IPS-18c (cell line): ENCODE measurements at regions not wholly inside any gene's neighbourhood (a gene's known extent, or its start where the extent isn't known, plus 50 kb on each side); places are given as distances from the start of the nearest gene placed in this dataset.

Source experiments
- H3K4me3 ChIP-seq: 2 replicates; pipeline ENCODE4 v1.7.0; 2013; ENCODE audit warnings: low read depth, mild to moderate bottlenecking, low read length, moderate library complexity; ENCODE audit not compliant: insufficient read depth
- H3K9me3 ChIP-seq: one replicate; pipeline ENCODE4 v1.6.1; 2013; ENCODE audit warnings: mild to moderate bottlenecking, low read length, moderate library complexity; ENCODE audit not compliant: control insufficient read depth, insufficient read depth

DNA sequence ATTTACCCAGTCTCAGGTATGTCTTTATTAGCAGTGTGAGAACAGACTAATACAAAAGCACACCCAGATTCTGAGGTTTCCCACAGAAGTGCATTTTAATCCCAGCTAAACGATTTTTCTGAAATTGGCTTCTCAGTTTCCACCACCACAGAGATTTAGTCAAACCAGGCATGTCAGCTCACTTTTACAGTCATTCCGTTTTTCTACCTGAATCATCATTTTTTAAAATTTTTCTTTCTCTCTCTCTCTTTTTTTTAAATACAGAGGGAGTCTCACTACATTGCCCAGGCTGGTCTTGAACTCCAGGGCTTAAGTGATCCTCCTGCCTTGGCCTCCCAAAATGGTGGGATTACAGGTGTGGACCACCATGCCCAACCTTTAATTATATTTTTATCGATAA lies 389.1 kb downstream of the HAPSTR1 start:
- Histone ChIP-seq H3K9me3 (no peaks in the 10 kb centered on the region), H3K4me3 (no peak overlapping the region)

DNA sequence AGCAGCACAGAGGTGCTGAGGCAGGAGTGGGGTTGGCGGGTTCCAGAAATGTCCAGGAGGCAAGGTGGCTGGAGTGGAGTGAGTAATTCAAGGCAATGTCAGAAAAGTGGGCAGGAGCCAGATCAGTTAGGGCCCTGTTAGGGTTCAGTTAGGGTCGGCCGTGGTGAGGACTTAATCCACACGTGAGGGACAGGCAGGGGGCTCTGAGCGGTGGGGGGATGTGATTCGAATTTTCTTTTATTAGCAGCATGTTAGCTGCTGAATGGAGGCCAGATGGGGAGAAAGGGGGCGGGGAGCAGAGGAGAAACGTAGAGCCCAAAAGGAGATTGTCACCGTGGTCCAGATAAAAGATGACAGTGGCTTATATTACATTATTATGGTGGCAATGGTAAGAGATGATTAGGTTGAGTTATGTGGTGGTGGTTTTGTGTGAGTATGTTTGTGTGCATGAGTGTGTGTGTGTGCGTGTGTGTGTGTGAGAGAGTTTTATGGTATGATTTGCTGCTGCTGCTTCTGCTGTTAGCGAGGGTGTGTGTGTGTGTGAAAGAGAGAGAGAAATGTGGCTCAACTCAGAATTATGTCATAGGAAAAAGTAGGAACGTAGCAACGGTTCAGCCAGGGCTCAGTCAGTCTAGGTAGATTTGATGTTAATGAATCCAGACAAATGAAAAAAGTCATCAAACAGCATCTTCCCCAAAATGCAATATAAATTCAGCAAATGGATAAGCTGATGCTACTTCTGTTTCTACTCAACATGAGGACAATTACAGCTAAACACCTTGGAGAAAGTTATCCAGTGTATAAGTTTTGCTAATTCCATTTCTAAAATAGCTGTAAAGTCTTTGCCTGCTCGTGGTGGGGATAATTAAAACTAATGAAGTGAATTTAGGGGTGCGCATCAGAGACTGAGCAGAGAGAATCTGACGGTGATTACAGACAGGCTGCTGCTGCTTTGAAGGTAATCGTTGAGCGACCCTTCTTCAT lies 390.6 kb downstream of the HAPSTR1 start:
- H3K9me3 ChIP-seq: no peaks in the 10 kb centered on the region
- H3K4me3 ChIP-seq: no peak overlapping the region

DNA sequence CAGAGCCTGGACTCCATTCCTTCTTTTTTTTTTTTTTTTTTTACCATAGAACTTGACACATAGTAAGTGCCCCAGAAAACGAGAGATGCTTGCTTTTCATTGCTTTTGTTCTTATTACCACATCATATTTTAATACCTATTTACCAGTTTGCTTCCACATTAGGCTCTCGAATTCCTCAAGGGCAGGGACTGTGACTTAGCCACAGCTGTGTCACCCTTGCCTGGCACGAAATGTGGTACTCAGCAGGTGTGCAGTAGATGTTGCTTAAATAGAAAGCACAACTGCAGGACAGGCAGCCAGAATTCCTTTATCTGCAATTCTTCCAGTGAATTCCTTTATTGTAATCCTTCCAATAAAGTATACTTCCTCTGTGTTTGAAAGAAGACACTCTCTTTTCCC lies 393.0 kb downstream of the HAPSTR1 start:
- no peaks in the 10 kb centered on the region for H3K9me3 ChIP-seq
- H3K4me3 ChIP-seq: no peak overlapping the region

DNA sequence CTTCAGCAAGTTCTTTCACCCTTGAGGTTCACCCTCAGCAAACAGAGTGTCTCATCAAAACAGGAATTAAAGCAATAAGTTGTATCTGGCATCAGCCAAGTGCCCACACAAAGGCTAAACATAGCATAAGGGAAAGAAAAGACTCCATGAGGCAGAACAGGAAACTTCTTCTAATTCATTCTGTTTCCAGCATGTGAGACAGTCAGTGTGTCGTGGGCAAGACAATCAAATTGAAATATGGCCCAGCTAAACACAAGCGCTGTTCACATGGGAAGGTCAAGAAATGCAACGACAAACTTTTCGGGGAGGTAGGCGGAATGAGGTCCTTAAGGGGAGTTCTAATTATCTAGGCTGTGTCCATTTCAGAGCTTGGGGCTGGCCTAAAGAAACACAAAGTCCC lies 393.4 kb downstream of the HAPSTR1 start:
- no peaks in the 10 kb centered on the region for H3K9me3 ChIP-seq
- no peak overlapping the region for H3K4me3 ChIP-seq

DNA sequence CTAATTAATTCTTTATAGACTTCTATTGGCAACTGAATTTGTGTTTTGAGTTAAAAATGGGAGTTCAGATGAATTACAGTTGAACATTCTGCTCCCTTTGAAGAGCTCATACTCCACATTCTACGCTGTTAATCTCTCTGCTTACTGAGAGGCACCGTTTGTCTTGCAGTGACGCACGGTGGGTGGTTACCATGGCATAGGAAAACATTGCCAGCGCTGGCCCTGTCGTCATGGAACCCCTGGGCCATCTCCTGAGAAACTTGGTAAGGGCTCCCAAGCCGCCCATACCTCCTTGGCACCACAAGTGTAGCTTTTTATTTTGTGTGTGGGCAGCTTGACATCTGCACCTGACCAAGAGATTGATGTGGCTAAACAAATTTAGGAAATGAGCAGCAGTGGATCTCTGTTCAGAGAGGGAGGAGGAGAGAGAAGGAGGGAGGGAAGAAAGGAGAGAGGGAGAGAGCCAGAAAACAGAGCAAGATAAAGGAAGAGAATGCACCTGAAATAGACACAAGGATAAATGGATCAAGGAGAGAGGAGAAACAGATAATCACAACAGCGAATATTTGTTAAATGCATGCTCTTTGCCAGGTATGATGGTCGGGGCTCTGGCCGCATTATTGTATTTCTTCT lies 398.5 kb downstream of the HAPSTR1 start:
- Histone ChIP-seq H3K4me3 (no peak overlapping the region), H3K9me3 (no peaks in the 10 kb centered on the region)

DNA sequence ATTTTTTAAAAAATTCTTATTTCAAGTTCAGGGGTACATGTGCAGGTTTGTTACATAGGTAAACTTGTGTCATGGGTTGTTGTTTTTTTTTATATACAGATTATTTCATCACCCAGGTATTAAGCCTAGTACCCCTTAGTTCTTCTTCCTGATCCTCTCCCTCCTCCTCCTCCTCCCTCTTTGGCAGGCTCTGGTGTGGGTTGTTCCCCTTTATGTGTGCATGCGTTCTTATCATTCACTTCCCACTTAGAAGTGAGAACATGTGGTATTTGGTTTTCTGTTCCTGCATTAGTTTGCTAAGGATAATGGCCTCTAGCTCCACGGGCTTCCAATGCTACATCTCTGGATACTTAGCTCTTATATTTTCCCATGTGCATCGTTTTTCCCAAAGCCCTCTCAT lies 404.4 kb downstream of the HAPSTR1 start:
- Histone ChIP-seq H3K9me3 (no peaks in the 10 kb centered on the region), H3K4me3 (no peak overlapping the region)

DNA sequence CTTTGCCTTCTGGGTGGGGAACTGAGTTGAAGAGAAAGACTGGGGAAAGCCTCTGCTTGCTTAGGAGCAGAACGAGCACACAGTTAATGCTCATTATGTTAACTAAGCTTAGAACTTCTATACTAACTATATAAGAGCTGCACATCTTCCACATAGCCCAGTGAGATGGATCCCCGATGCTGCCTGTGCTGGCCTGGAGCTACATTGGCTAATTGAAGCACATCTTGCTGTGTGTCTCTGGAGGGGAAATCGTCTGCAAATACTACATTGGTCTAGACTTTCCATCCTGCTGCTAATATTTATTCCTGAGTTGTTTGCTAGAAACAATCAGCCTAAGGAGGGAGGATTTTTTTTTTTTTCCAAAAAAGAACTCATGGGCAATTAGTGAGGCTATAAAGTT lies 406.3 kb downstream of the HAPSTR1 start:
- Histone ChIP-seq H3K4me3 (no peak overlapping the region), H3K9me3 (no peaks in the 10 kb centered on the region)

DNA sequence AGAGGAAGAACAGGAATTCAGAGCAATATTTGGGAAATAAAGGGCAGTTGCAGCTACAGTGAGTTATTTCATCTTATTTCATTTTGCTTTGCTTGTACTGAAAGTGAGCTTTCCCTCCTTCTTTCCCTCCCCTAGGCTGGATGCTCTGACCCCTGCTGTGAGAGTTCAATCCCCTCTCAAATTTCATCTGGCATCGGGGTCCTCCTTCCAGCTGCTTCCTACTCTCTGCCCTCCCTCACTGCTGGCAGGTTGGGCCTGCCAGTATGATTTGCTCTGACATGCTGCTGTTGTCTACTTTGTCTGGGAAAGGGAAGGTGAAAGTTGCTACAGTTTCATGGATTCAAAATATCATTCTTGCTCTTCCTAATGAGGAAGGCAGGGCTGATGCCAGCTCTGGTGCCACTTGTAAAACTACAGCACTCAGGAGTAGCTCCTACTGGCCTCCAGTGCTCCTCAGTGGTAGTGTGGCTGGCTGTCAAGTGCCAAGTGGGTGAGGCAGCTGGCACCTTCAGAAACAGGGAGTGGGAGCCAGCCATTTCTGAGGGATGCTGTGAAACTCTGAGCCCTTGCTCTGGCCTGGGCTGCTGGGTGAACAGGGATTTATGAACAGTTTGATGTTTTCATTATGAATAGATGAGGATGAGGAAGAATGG lies 408.6 kb downstream of the HAPSTR1 start:
- H3K9me3 ChIP-seq: no peaks in the 10 kb centered on the region

DNA sequence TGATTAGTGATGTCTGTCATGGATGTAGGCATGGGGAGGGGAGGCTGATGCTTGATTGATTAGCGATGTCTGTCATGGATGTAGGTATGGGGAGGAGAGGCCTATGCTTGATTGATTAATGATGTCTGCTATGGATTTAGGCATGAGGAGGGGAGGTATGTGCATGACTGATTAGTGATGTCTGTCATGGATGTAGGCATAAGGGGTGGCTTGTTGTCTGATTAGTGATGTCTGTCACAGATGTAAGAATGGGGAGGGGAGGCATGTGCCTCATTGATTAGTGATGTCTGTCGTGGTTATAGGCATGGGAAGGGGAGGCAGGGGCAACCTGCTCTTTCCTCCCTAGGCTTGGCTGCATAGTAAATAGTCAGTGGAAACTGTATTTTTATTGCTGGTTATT lies 409.4 kb downstream of the HAPSTR1 start:
- Histone ChIP-seq H3K9me3 (no peaks in the 10 kb centered on the region), H3K4me3 (no peak overlapping the region)

More for the DNA sequence above, 408.6 kb downstream of the HAPSTR1 start:
- H3K4me3 ChIP-seq: no peak overlapping the region

DNA sequence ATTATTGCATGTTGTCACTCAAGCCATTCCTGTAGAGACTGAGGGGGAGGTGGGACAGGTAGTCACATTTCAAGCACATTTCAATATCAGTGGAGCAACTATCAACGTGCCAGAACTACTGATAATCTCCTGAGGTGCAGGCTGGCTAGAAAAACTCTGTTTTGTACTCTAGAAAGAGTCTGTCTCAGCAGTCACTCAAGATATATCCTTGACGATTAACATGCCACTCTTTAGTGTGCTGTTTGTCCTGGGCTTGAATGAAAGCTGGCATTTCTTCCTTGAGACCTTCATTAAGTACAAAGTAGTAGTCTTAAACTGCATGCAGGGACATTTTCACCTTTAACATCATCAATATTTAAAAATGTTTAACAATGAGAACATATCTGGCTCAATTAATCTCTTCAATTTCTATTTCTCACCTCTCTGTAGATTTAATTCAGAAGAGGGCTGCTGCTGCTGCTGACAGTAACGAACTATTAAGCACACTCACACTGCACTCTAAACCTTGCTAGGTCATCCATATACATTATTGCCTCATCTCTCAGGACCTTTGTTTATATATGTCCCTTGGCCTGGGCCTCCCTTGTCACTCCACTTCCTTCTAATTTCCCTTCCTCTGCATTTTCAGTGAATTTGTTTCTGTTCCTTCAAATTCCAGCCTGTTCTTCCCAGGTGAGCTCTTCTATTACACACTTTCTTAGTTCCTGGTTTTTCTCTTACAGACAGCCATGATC lies 412.0 kb downstream of the HAPSTR1 start:
- H3K9me3 ChIP-seq: no peaks in the 10 kb centered on the region
- H3K4me3 ChIP-seq: no peak overlapping the region

DNA sequence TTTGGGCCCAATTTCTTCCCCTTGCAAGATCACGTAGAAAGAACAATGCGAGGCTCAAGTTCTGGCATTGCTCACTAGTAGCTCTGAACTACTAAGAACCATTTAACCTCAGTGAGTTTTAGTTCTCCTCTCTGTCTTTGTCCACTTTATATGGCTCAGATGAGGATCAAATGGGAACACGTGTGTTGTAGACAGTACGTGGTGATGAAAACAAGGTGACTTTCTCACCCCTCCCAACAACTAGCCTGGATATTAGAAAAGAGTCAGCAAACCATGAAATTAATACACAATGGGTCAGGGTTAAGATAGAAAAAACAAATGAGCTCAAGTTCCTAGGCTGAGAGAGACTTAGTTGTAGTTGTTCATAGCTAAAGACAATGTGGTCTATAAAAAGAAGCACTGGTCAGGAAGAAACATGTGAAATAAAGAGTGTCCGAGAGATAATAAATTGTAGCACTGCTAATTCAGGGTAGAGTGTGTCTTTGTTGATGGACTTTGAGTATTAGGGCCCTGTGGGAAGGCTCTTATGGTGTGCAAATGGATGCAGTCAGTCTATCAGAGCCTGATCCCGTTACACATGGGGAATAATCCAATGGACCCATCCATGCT lies 417.0 kb downstream of the HAPSTR1 start:
- Histone ChIP-seq H3K4me3 (no peak overlapping the region), H3K9me3 (peaks cover 2% of the 10 kb centered on the region)

DNA sequence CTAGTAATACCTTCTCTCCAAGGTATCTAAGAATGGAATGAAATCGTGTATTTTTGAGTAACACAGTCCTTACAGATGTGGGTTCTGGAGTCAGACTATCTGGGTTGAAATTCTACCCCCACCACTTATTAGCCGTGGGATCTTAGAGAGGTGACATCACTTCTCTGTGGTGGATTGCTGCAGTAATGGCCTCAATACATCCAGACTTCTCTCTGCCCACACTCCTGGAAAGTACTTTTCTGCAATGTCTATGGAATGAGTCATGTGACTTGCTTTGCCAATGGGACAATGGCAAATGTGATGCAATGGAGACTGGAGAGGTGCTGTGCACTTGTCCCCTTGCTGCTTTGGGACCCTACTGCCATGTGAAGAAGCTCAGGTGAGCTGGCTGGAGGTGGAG lies 418.2 kb downstream of the HAPSTR1 start:
- peaks cover 2% of the 10 kb centered on the region for H3K9me3 ChIP-seq
- H3K4me3 ChIP-seq: no peak overlapping the region

DNA sequence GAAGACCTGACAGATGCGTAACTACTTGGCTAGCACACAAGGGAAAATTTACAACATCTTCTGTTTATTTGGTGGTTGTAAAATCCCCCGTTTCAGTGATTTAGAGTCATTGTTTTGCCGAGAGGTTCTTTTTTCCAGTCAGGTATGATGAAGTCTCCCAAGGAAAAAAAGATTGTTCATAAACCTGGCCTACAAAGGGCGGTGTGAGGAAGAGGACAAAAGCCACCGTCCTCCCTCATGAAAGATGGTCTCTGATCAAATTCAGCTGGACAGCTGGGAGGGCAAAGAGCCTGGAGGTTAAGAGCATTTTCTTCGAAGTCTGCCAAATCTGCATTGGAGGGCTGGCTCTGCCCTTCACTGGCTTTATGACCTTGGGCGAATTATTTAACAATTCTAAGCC lies 419.9 kb downstream of the HAPSTR1 start:
- peaks cover 2% of the 10 kb centered on the region for H3K9me3 ChIP-seq
- H3K4me3 ChIP-seq: no peak overlapping the region

DNA sequence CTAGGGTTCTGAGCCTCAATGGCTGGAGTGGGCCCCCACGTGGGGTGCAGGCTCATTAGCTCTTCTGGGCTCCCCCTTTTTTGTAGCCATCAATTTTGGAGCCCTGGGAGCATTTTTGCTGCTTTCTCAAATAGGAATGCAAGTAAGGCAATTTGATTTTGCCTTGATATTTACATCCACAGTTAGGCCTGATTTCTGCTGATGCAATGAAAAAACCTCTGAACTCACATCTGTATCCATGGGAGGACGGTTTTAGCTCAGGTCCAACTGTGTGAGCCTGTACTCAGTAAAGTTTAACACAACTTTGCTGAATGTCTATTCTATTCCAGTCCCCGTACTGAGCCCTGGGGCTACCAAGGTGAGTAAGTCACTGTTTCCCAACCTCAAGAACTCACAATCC lies 425.0 kb downstream of the HAPSTR1 start:
- Histone ChIP-seq H3K4me3 (no peak overlapping the region), H3K9me3 (peaks cover under 1% of the 10 kb centered on the region)

DNA sequence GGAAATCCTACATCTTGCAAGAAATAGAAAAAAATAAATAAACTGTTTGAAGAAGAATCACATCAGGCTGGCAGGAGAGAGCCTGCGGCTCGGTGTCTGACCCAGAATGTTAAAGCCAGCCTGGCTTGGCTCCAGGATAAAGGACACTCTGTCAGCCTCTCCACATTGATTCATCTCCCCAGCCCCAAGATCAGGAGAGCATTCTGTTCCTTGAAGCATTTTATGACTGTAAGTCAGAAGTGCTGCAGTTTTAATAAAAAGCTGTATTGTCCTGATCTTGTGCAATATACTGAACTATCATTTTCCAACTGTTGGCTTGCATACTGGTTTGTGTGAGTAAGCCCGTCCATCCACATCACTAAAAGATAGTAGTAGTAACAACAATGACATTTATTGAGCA lies 426.6 kb downstream of the HAPSTR1 start:
- Histone ChIP-seq H3K4me3 (no peak overlapping the region), H3K9me3 (no peaks in the 10 kb centered on the region)

DNA sequence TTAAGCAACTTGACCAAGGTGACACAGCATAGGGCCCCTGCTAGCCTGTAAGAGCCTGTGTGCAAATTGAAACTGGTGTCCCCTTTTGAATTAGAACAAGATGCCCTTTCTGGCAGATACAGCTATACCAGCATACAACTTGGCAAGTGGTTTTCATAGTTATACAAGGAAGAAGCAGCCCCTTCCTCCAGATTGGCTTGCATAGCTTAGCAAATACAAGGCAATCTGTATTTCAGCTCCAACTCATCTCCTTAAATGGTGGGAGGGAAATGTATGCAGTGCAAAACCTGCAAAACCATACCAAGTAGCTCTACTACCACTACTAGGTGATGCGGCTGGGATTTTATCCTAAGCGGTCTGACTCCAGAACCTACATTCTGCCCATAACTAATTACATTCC lies 427.1 kb downstream of the HAPSTR1 start:
- no peaks in the 10 kb centered on the region for H3K9me3 ChIP-seq
- H3K4me3 ChIP-seq: no peak overlapping the region

DNA sequence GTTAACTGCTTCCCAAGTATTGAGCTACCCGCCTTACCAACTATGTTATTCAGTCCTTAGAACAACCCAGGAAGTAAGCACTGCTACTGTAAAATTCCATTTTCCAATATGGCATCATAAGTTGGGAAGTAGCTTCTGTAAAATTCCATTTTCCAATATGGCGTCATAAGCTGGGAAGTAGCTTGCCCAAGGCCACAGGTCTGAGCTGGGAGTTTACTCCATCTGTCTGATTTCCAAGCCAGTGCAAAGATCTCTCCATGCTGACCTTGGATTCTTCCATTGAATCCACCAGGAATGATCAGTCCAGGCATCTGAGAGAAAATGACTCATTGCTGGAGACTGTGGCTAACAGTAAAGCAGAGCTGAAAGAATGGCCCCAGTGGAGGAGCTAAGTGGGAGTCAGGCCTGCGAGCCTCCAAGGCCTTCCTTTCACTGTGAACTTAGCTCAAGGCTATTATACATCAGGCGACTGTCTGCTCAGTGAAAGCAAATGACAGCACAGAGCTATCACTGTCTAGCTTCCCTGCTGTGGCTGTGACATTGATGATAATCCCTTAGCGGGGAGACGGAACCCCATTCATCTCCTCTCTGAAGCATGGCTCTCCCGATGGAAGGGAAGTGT lies 430.4 kb downstream of the HAPSTR1 start:
- H3K9me3 ChIP-seq: no peaks in the 10 kb centered on the region
- H3K4me3 ChIP-seq: no peak overlapping the region
